Posterior vena cava (tissue), 2 donors: ENCODE measurements at regions not wholly inside any gene's neighbourhood (a gene's known extent, or its start where the extent isn't known, plus 50 kb on each side); places are given as distances from the start of the nearest gene placed in this dataset.

ENCODE experiments used
- DNase-seq: peaks from one replicate; pipeline ENCODE4 v3.0.0-alpha.2; 2020; ENCODE audit warnings: low spot score
- intact Hi-C, 2 donors: fragments of 100-400 bp; cut with DNase I; formaldehyde crosslinking; loops; one replicate each; pipeline versions ENCODE4 v1.14.1 to v1.14.2; 2022 to 2023
- donor health status: DM: yes; HTN: yes; CAD: no.
- donor health status: DM: yes; HTN: yes; CAD: no.

DNA sequence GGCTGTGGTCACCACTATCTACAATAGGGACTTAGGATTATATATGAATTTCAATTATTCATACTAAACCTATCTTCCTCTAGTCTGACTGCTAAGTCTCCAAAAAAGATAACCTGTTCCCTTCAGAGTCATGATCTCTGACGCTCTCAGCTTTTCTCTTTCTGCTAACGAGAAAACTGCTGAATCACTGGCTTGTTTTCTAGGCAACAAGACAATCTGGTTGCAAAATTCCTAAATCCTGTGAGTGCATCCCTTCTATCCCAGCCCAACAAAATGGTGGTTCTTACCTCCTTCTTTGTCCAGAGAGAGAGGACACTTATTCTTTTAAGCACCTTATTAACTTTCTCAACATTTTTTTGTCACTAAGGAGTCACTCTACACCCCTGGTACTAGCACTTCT, 312.3 kb upstream of the PKDCC start:
- intact Hi-C loops = no loop called here
- no peak for DNase-seq

DNA sequence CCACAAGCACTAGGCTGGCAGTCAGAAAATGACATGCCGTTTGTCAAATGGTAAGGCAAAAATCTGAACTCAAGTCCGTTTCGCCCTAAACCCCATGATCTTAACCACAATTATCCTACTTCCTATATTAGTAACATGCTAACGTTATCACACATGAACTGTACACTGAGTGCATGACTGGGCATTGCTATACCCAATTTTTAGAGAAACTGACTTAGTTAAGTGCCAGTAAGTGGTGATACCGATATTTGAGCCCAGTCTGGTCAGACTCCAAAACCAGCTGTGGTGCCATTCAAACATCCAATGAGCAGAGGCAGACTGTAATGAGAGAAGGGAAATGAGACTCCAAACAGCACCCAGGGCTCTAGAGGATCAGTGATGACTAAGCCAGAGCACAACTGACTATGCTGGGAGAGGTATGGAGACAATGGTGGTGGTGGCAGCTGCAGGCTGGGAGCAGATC, 311.7 kb upstream of the PKDCC start:
- DNase-seq = no peak
- intact Hi-C loops = no loop called here

DNA sequence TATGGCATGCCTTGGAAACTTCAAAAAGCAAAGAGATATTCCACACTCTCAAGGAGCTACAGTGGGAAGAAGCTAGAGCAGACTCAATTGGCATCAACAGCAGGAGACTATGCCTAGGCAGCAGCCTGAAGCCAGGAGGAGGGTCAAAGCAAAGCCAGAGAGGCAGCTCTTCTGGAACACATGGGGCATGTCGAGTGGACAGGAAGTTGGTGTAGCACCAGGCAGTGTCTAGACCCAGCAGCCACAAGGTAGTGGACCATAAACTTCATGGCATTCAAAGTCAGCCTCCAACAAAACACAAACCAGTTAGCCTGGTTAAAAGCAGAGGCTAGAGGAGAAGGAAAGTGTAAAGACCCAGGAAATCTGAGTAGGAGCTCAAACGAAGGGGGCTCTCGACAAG, 311.2 kb upstream of the PKDCC start:
- DNase-seq = no peak
- intact Hi-C loops = no loop called here

DNA sequence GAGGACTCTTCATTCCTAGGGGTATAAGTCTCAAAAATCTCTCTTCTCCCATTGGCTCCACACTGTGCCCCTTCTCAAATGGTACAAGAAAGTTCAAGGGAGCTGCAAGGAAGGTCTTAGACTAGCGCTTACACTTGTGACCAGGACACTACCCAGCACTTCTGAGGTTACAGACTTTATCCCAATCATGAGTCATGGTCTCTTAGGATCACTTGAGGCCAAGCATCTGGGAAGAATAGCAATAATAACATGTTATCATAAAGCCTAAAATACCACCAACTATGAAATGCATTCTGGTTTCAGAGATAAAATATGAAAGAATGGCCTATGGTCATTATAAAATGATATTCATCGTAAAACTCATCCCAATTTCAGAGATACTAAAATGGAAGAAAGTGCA, 309.9 kb upstream of the PKDCC start:
- no peak for DNase-seq
- intact Hi-C loops = no loop called here

DNA sequence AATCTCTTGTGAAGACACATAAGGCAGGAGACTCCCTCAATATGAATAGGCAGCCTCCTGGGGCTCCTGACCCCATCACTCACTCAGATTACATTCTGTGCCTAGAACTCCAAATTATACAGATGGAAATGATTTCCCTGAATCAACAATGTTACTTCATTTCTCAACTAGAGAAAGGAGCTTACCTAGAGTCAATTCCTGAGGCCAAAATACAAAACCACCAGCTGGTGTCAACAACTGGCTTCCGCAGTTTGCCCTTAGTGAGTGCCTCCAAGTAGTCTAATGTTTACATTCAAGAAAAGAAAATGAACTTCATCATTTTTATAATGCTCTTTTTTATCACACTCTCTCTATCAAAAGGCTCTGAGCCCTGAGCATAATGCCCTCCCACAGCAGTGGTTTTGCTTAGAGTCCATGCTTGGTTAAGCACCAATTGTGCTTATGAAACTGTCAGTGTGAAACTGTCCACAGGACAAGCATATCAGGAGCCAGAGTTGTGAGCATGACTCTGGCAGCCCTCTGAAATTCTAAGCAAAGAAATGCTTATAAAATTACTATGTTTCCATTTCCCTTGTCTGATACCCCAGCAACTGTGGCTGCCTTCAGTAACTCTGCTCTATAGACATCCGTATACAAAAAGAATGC, 305.7 kb upstream of the PKDCC start:
- no peak for DNase-seq
- intact Hi-C loops = no loop called here

DNA sequence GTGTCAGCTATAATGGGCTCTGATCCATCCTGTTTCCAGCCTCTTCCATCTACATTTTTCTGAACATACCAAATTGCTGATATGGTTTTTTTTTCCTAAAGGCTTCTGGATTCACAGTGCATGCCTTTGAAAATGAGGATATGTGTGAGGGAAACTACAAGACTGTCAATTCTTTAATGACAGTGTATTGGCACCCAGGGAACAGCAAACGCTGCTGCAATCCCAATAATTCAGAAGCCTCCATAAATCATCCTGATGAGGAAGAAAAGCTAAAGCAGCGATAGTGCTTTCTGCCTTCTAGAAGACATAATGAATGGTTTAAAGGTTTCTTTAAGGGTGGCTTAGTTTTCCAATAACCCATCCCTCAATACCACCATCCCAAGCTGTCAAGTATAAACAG, 304.5 kb upstream of the PKDCC start:
- intact Hi-C loops = no loop called here
- no peak for DNase-seq

DNA sequence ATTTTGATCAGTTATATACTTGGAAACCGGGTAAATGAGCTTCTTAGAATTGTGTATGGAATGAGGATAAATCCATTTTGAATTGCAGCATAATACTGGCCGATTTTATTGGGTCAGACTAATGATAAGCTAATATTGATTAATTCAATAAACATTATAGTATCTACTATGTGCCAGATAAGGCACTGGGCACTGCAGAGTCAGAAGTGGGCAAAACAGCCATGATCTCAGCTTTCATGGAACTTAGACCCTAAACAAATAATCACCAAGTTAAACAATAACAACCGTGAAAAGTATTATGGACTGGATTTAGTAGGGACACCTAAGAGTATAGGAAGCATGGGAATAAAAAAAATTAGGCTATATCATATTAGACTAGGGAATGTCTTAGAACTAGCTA, 297.0 kb upstream of the PKDCC start:
- no peak for DNase-seq
- intact Hi-C loops = no loop called here

DNA sequence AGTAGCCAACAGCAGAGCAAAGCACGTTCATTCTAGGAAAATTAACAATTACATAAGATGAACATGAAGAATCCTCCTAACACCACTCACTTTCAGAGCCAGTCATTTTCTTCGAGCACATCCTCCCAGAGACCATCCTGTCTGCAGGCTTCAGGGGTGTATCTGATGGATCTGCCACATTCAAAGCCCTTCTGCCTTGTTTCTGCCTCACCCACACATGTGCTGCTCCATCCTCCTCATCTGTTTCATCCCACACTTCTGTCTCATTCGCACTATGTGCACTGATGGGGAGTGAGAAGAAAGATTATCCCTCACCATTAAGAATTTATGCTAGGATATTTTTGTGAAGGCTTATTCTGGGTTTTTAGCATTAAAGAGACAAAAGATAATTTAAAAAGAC, 287.9 kb upstream of the PKDCC start:
- intact Hi-C loops = no loop called here
- DNase-seq = no peak

DNA sequence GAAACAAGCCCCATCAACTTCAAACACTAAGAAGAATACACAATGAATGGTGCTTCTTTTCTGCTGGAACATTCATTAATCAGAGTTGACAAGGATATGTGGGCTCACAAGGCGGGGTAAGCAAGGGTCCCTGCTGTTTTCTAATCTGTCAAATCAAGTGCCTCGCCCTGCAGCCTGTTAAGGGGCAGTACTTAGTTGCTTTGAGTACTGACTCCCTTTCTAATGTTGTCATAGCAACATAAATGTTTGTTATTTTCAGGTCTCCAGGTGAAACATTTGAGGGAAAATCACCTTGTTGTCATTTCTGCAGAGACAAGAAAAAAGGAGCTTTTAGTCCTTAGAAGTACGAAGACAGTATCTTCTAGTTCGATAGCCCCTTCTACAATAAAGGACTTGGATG, 284.7 kb upstream of the PKDCC start:
- DNase-seq = no peak
- intact Hi-C loops = no loop called here

DNA sequence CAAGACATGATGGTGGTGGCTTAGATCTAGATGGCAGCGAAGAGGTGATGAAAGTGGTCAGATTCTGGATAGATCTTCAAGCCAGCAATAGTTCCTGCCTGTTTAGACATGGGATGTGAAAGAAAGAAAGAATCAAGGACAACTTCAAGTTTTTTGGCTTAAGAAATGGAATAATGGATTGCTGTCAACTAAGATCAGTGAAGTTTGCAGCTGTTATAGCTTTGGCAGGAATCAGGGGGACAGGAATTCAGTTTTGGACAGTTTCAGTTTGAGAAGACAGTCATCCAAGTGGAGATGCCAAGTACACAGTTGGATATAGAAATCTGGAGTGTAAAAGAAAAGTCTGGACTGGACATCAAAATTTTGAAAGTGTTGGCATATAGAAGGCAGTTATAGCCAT, 283.7 kb upstream of the PKDCC start:
- DNase-seq = no peak
- intact Hi-C loops = no loop called here

DNA sequence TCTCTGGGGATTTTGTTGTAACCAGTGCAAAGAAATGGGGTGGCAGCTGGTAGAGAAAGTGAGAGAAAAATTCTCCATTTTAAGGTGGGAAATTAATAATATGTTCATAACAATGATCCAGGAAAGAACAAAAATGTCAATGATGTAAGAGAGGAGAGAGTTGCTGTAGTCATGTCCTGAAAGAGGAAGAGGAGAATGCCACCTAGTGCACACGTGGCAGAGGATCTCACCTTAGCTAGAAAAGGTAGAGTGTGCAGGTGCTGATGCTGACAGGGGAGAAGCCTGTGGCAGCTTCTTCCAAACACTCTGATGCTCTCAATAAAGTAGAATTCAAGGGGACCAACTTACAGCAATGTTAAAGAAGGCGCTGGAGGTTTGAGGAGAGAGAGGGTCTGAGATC, 282.9 kb upstream of the PKDCC start:
- no peak for DNase-seq
- intact Hi-C loops = no loop called here

DNA sequence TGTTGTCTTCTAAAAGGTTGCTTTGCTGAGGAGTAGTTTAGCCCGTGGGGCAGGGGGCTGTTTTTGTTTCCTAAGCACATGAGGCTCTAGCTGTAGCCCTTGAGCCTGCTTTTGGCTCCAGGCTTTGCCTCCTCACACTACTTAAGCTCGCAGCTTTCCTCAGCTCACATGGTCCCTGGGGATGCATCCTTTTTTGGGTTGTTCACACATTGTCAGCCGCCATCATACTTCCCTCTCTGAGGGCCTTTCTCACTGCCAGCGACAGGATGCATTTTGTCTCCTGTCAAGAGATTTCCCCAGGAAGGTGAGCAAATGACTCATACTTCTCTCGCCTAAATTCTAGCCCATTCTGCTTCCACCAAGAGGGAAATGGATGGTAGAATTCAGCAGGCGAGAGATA, 279.5 kb upstream of the PKDCC start:
- no peak for DNase-seq
- intact Hi-C loops = no loop called here

DNA sequence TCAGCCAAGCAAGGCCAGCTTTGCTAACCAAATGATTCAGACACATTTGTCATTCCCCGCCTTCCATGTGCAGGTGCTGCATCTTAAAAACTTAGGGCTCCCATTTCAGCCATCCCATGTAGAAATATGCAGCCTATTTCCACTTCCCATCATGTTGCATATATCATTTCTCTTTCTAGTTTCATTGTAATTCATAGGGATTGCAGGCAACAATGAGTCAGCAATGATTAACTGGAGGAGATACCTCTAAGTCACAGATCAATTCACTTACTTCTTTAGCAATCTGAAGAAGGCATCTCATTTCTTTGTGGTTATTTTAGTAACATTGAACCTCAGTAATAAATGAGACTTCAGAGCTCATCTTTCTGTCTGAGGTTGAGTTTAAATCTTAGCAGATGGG, 276.1 kb upstream of the PKDCC start:
- DNase-seq = no peak

DNA sequence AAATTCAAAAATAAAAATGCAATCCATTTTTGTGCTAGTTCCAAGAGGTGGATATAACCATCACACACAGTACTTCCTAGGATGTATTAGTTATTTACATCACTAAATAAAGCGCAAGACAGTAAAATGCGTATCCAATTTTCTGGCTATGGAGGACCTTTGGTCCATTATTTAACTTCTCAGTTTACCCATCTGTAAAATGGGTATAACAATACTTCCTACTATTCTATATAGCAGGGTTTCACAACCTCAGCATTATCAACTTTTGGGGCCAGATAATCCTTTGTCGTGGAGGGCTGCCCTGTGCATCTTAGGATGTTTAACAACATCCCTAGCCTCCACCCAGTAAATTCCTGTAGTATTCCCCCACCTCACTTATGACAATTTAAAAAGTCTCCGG, 275.1 kb upstream of the PKDCC start:
- no peak for DNase-seq
- intact Hi-C loops = no loop called here

More for the DNA sequence above, 276.1 kb upstream of the PKDCC start:
- intact Hi-C loops = no loop called here

DNA sequence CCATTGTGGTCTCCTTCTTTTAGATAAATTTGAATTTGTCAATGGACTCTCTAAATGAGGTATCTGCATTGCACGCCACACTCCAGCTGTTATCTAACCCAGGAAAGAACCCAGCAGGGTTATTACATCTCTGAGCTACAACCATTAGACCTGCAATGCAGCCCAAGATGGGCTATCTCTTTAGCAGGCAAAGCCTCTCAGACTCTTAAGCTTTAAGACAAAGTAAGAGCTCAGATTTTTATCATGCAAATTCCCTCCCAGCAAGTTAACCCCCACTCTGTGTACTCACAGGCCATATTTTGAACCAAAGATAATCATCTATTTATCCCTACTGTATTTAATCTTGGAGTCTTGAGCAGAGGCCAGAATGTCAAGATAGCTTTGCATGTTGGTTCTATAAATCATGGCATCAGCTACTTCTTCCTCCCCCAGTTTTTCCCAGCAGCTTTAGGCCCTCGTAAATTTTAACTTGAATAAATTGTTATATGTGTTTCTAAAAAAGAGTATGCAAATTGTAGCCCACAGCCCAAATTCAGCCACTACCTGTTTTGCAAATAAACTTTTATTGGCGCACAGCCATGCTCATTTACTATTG, 273.7 kb upstream of the PKDCC start:
- no peak for DNase-seq
- intact Hi-C loops = no loop called here

DNA sequence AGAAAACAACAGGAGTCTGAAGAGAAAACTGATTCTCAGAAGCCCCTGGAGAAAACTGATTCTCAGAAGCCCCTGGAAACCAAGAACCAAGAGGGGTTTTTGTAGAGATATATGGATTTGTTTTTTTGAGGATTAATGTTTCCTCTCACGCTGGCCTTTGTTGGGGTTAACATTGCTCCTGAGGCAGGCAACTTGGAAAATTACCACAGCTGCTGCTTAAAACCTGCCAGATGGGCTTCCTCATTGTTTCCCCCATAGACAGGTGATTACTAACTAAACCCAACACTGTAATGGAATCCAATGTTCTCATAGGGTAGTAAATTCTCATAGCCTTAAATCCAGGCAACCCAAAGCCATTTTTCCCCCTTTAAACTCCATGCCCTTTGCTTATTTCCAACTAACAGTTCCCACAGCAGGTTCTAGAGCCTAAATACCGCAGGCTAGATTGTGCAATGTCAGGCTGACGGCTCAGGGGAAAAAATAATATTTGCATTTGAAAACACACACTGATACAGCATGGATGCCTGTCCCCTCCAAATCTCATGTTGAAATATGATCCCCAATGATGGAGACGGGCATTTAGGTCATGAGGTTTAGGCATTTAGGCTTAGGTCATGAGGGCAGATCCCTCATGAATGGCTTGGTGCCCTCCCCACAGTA, 272.3 kb upstream of the PKDCC start:
- intact Hi-C loops = no loop called here
- no peak for DNase-seq

DNA sequence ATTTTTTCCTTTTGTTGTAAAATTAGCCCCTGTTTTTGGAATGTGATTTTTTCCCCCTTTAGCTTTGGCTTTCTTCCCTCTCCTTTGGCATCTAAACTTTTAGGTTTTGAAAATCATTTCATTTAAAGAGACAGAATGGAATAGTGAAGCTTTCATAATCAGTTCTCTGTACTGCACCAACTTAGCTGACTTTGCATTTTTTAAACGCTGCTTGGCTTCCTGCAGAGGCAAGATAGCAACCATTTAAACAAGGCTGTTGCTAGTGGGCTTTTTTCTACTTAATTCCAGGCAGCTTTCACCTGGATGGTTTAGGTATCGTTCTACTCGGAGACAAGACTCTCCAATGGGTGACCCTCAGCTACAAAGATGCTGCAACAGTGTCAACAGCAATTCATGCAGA, 267.9 kb upstream of the PKDCC start:
- DNase-seq = no peak
- intact Hi-C loops = no loop called here

DNA sequence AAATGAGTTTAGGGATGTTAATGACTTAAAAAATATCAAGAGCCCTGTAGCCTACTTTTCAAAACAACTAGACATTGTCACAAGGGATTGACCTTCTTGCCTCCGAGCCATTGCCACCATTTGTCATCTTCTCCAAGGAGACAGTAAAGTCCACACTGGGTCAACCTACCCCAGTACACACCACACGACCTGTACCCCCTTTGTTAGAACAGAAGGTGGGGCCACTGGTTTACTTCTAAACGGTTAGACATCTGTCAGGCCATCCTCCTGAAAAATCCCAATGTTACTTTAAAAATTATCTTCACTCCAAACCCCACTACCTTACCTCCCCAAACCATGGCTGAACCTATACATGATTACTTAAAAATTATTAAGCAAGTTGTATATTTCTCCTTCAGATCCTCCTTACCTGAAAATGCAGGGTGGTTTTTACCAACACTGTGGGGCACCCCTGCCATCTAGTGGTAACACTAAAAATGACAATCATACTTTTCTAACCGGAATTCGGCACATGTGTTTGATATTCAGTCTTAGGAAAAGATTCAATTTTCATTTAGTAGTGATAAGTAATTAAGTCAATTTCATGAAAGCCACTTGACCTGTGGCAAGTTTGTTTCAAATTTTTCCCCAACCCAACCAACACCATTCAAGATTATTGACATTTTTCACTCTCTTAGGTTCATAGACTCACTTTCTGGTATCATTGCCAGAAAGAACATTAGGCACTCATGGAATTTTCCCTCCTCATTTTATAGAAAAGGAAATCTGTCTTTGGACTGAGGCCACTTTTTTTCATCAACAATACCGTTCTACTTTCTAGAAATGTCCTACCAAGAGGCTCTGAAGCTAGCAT, 265.3 kb upstream of the PKDCC start:
- no peak for DNase-seq
- intact Hi-C loops = no loop called here

DNA sequence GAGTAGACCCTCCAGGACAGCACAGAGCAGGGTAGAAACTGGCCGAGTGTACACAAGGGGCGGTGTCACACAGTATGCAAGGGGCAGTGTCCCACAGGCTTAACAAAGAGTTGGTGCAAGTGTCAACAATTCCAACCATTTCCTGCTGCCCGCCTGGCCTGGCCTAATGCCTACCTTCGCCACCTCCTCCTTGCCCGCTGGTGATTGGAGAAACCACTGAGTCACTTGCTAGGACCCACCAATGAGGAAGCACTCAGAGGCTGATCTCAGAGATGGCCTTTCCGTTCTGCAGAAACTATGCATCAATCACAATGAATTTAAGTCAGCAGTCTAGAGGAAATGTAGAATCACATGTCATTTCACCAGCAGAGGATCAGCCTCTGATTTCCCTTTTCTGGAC, 263.3 kb upstream of the PKDCC start:
- intact Hi-C loops = no loop called here

DNA sequence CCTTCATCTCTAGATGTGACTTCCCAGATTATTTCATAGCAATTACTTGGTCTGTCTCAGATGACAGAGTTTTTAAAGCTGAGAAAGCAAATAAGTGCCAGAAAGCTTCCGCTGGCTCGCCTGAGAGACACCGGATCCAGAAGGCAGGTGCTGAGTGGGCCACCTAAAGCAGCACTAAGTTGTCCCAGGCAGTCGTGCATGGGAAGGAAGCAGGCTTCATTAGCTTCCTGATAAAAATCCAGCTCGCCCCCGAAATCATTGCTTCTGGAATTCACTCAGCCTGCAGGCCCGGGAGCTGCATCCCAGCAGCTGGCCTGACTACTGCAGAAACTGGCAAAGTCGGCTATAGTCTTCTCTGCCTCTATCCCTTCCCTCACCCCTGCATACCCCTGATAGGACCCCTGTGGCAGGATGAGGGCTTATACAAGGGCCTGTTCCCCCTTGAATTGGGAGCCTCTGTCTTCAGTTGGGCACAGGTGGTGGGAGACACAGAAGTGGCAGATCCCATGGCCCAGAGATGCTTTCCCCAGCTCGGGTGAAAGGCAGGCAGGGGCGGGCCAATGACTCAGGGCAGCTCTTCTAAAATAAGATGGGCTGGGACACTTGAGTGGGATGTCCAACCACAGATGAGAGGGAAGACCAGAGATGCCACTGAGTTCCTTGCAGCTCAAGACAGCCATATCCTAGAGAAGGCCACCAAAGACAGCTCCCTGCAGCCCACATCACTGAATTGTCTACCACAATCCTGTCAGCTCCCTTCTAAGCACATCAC, 262.4 kb upstream of the PKDCC start:
- intact Hi-C loops = no loop called here
- DNase-seq = no peak

More for the DNA sequence above, 263.3 kb upstream of the PKDCC start:
- no peak for DNase-seq
